Panc1 (cell line): ENCODE measurements at regions not wholly inside any gene's neighbourhood (a gene's known extent, or its start where the extent isn't known, plus 50 kb on each side); places are given as distances from the start of the nearest gene placed in this dataset.

Source experiments
- ATAC-seq: fragments of 200-7000 bp; cut with Tn5 transposase; 2 replicates; pipeline ENCODE4 v1.9.1; 2020; ENCODE audit warnings: mild to moderate bottlenecking, moderate library complexity
- BruUV-seq: library from RNA; stranded (reverse); fragments of 400-500 nt; replicated peaks from 2 replicates; lab custom pipeline; 2021; lab: Mats Ljungman, UMichigan
- CTCF ChIA-PET: fragments of 300-600 bp; sonication (Branson Sonifier 250); formaldehyde crosslinking; loops from one replicate; lab custom pipeline; 2022; ENCODE audit warnings: antibody characterized with exemption; lab: Charles Lee
- POLR2A ChIA-PET: fragments of 300-600 bp; sonication (Branson Sonifier 250); formaldehyde crosslinking; loops from one replicate; lab custom pipeline; 2022; ENCODE audit warnings: antibody characterized with exemption; lab: Charles Lee
- DNase-seq: peaks from one replicate; pipeline ENCODE4 v3.0.0-alpha.2; 2010; ENCODE audit warnings: low read depth, low spot score
- H3K27ac ChIP-seq: 2 replicates; pipeline ENCODE4 v1.5.1; 2011; ENCODE audit warnings: mild to moderate bottlenecking, low read length, inconsistent platforms
- H3K27me3 ChIP-seq: fragments of 200-500 bp; sonication (Bioruptor generic); 2 replicates; pipeline ENCODE4 v1.6.0; 2014; ENCODE audit warnings: low read length, inconsistent platforms; ENCODE audit not compliant: control insufficient read depth, insufficient read depth
- H3K36me3 ChIP-seq: fragments of 200-500 bp; sonication (Bioruptor generic); 2 replicates; pipeline ENCODE4 v1.5.1; 2014; ENCODE audit warnings: inconsistent platforms, mild to moderate bottlenecking, low read length, moderate library complexity; ENCODE audit not compliant: control insufficient read depth, insufficient read depth
- H3K4me1 ChIP-seq: 2 replicates; pipeline ENCODE4 v1.5.1; 2011; ENCODE audit warnings: inconsistent platforms, mild to moderate bottlenecking, low read length, moderate library complexity; ENCODE audit not compliant: control insufficient read depth, insufficient read depth
- H3K4me3 ChIP-seq, 2 experiments: 2 replicates each; pipeline ENCODE4 v1.5.1; 2011 to 2012; ENCODE audit warnings: low read depth in 2 of 2, low read length in 2 of 2, mild to moderate bottlenecking in 2 of 2, inconsistent platforms in 1 of 2, moderate library complexity in 1 of 2
- H3K9me3 ChIP-seq: fragments of 200-500 bp; sonication (Bioruptor generic); 2 replicates; pipeline ENCODE4 v1.5.1; 2014; ENCODE audit warnings: low read depth, mild to moderate bottlenecking, inconsistent platforms, low read length, moderate library complexity; ENCODE audit not compliant: control insufficient read depth, insufficient read depth
- POLR2AphosphoS5 ChIP-seq: IDR thresholded peaks from 2 replicates; pipeline ENCODE4 v1.6.1; 2012; ENCODE audit warnings: mild to moderate bottlenecking, low read depth, low read length, moderate library complexity
- SIN3A ChIP-seq: IDR thresholded peaks from 2 replicates; pipeline ENCODE4 v1.6.1; 2012; ENCODE audit warnings: low read depth, mild to moderate bottlenecking, low read length, moderate library complexity, borderline replicate concordance; ENCODE audit not compliant: insufficient read depth
- TCF7L2 ChIP-seq: IDR thresholded peaks from 2 replicates; pipeline ENCODE4 v1.6.1; 2011; ENCODE audit warnings: mild to moderate bottlenecking, low read depth, low read length, inconsistent platforms
- in situ Hi-C: cut with HindIII; loops from 2 replicates; pipeline ENCODE4 v1.10.0; 2016; ENCODE audit warnings: low sequenced_read_pairs, low pct_unique_long_range_greater_than_20kb
- intact Hi-C: fragments of 100-400 bp; cut with micrococcal nuclease; formaldehyde crosslinking; loops from one replicate; pipeline ENCODE4 v1.10.0; 2022; ENCODE audit not compliant: unreplicated experiment
- TF ChIP-seq, protein P1 (sequence below), 2 experiments: IDR thresholded peaks; 2 replicates each; pipeline ENCODE4 v1.6.1; 2011 to 2012; ENCODE audit warnings: low read depth in 2 of 2, control low read depth in 1 of 2, low read length in 1 of 2, mild to moderate bottlenecking in 1 of 2, moderate library complexity in 1 of 2; ENCODE audit not compliant: insufficient read depth in 1 of 2
- TF ChIP-seq, protein P2 (sequence below): fragments of 450-650 bp; IDR thresholded peaks from 2 replicates; pipeline ENCODE4 v1.5.1; 2017; ENCODE audit warnings: mild to moderate bottlenecking

DNA sequence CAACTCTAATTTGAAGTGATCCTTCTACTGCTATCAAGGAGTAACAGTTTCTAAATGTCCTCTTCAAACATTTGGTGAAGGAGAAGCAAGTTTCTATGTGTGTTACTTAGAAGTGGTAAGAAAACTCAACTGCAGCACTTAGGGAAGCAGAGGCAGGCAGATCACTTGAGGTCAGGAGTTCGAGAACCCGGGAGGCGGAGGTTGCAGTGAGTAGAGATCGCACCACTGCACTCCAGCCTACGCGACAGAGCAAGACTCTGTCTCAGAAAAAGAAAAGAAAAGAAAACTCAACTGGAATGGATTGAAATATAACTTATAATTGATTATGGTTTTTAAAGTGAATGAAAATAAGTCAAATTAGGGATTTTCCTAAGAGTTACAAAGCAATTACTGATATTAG, 169.7 kb upstream of the ATP2B1 start:
- BruUV-seq, result no TSS peak
- in situ Hi-C loops, result no loop called here
- Histone ChIP-seq H3K9me3 (no peaks in the 10 kb centered on the region), H3K27me3 (no peaks in the 10 kb centered on the region), H3K4me1 (no peaks in the 10 kb centered on the region), H3K4me3 (no peak overlapping the region), H3K27ac (no peak overlapping the region), H3K36me3 (no peaks in the 10 kb centered on the region)
- ATAC-seq (no peak), DNase-seq (no peak)
- POLR2A ChIA-PET, result no interaction called here
- TF ChIP-seq, protein P1, sequence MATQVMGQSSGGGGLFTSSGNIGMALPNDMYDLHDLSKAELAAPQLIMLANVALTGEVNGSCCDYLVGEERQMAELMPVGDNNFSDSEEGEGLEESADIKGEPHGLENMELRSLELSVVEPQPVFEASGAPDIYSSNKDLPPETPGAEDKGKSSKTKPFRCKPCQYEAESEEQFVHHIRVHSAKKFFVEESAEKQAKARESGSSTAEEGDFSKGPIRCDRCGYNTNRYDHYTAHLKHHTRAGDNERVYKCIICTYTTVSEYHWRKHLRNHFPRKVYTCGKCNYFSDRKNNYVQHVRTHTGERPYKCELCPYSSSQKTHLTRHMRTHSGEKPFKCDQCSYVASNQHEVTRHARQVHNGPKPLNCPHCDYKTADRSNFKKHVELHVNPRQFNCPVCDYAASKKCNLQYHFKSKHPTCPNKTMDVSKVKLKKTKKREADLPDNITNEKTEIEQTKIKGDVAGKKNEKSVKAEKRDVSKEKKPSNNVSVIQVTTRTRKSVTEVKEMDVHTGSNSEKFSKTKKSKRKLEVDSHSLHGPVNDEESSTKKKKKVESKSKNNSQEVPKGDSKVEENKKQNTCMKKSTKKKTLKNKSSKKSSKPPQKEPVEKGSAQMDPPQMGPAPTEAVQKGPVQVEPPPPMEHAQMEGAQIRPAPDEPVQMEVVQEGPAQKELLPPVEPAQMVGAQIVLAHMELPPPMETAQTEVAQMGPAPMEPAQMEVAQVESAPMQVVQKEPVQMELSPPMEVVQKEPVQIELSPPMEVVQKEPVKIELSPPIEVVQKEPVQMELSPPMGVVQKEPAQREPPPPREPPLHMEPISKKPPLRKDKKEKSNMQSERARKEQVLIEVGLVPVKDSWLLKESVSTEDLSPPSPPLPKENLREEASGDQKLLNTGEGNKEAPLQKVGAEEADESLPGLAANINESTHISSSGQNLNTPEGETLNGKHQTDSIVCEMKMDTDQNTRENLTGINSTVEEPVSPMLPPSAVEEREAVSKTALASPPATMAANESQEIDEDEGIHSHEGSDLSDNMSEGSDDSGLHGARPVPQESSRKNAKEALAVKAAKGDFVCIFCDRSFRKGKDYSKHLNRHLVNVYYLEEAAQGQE (IDR thresholded peaks at IDR 0.05; ENCODE audit: insufficient read depth in 1 of 2, low read depth in 2 of 2, low read length in 1 of 2), result no peak
- TF ChIP-seq, protein P2, sequence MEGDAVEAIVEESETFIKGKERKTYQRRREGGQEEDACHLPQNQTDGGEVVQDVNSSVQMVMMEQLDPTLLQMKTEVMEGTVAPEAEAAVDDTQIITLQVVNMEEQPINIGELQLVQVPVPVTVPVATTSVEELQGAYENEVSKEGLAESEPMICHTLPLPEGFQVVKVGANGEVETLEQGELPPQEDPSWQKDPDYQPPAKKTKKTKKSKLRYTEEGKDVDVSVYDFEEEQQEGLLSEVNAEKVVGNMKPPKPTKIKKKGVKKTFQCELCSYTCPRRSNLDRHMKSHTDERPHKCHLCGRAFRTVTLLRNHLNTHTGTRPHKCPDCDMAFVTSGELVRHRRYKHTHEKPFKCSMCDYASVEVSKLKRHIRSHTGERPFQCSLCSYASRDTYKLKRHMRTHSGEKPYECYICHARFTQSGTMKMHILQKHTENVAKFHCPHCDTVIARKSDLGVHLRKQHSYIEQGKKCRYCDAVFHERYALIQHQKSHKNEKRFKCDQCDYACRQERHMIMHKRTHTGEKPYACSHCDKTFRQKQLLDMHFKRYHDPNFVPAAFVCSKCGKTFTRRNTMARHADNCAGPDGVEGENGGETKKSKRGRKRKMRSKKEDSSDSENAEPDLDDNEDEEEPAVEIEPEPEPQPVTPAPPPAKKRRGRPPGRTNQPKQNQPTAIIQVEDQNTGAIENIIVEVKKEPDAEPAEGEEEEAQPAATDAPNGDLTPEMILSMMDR, result no peak
- TF ChIP-seq SIN3A (no peak), TCF7L2 (no peak), POLR2AphosphoS5 (no peak)
- CTCF ChIA-PET, result no interaction called here
- intact Hi-C loops, result no loop called here

DNA sequence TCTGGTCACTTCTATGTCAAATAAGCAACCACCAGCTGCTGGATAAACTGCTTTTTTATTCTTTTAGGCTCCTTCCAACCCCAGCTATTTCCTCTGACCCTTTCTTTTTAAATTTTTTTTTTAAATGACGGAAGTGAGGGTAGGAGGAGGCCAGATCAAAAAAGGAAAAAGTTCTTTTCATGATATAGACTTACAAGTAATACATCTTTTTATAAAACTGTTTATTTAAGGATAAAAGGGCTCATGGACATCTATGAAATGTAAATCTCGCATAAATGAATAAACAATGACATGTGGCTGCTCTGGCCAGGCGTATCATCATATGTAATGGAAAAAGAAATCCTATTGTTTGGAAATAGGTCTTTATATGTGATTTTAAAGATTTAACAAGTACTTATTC, 169.0 kb upstream of the ATP2B1 start:
- Histone ChIP-seq H3K4me1 (no peaks in the 10 kb centered on the region), H3K4me3 (no peak overlapping the region), H3K36me3 (no peaks in the 10 kb centered on the region), H3K27ac (no peak overlapping the region), H3K27me3 (no peaks in the 10 kb centered on the region), H3K9me3 (no peaks in the 10 kb centered on the region)
- in situ Hi-C loops (no loop called here), intact Hi-C loops (no loop called here)
- POLR2A ChIA-PET, result no interaction called here
- no TSS peak for BruUV-seq
- CTCF ChIA-PET, result no interaction called here
- ATAC-seq (no peak), DNase-seq (no peak)
- TF ChIP-seq, protein P2, result no peak
- TF ChIP-seq TCF7L2 (no peak), POLR2AphosphoS5 (no peak), SIN3A (no peak)
- TF ChIP-seq, protein P1 (IDR thresholded peaks at IDR 0.05; ENCODE audit: insufficient read depth in 1 of 2, low read depth in 2 of 2, low read length in 1 of 2), result no peak
